B cell (primary cell): ENCODE measurements at regions not wholly inside any gene's neighbourhood (a gene's known extent, or its start where the extent isn't known, plus 50 kb on each side); places are given as distances from the start of the nearest gene placed in this dataset.

ENCODE experiments used
- CTCF ChIP-seq: fragments of 200-600 bp; IDR thresholded peaks from one replicate; pipeline ENCODE4 v1.8.0; 2022; ENCODE audit warnings: antibody characterized with exemption, mild to moderate bottlenecking
- EZH2 ChIP-seq: IDR thresholded peaks from 2 replicates; pipeline ENCODE4 v1.6.1; 2012; ENCODE audit warnings: borderline replicate concordance, low read depth, mild to moderate bottlenecking, moderate library complexity, low read length; ENCODE audit not compliant: insufficient read depth, poor library complexity, severe bottlenecking

DNA sequence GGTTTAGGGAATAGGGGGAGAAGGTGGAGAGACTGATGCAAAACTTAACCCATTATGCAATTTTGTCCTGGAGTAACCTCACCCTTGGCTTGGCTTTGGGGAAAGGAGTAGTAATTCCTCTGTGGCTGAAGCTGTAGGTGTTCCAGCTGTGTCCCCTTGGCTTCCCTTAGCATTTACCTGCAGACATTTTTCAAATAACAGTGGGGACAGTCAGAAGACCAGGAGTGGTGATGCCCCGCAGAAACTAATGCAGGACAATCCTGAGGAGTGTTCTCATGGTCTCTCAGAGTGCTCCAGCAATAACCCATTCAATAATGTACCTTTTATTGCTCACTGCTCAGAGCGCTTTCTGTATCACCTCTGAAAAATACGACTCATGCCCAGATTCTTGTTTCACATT is 282.1 kb downstream of the ZEB1 start:
- TF ChIP-seq CTCF (no peak), EZH2 (no peak)
